OCI-M1 (cell line): ENCODE measurements at regions not wholly inside any gene's neighbourhood (a gene's known extent, or its start where the extent isn't known, plus 50 kb on each side); places are given as distances from the start of the nearest gene placed in this dataset.

ENCODE experiments used
- DNase-seq: peaks from one replicate; lab custom pipeline; 2025; lab: John Stamatoyannopoulos, UW

GRCh38 chr3:162302983-162303624 is 806.5 kb downstream of the OTOL1 start:
- DNase-seq: peak; percentile 2

- DNase-seq: no peak
These were observed 820.4 kb downstream of the OTOL1 start for GRCh38 chr3:162317046-162317445.

- DNase-seq: no peak
These were observed 832.0 kb downstream of the OTOL1 start for GRCh38 chr3:162328649-162329048.

GRCh38 chr3:162329514-162329913 is 832.9 kb downstream of the OTOL1 start:
- DNase-seq: peak; percentile 5

GRCh38 chr3:162332344-162332743 is 835.7 kb downstream of the OTOL1 start:
- DNase-seq: no peak

GRCh38 chr3:162334537-162334936 is 837.9 kb downstream of the OTOL1 start:
- DNase-seq: no peak

GRCh38 chr3:162337630-162338029 is 841.0 kb downstream of the OTOL1 start:
- no peak for DNase-seq

- no peak for DNase-seq
These were observed 841.9 kb downstream of the OTOL1 start for GRCh38 chr3:162338514-162338913.

GRCh38 chr3:162348912-162349311 is 852.3 kb downstream of the OTOL1 start:
- DNase-seq: peak; percentile 11

GRCh38 chr3:162353414-162353813 is 856.8 kb downstream of the OTOL1 start:
- peak; percentile 82 for DNase-seq

- no peak for DNase-seq
These were observed 857.7 kb downstream of the OTOL1 start for GRCh38 chr3:162354356-162354755.

GRCh38 chr3:162365066-162365719 is 868.6 kb downstream of the OTOL1 start:
- DNase-seq: no peak

GRCh38 chr3:162366166-162366766 is 869.7 kb downstream of the OTOL1 start:
- DNase-seq: no peak

- no peak for DNase-seq
These were observed 871.0 kb downstream of the OTOL1 start for GRCh38 chr3:162367429-162368260.

- no peak for DNase-seq
These were observed 871.8 kb downstream of the OTOL1 start for GRCh38 chr3:162368417-162368816.

- no peak for DNase-seq
These were observed 872.7 kb downstream of the OTOL1 start for GRCh38 chr3:162369306-162369705.

- no peak for DNase-seq
These were observed 873.5 kb downstream of the OTOL1 start for GRCh38 chr3:162370141-162370540.

GRCh38 chr3:162376761-162377160 is 880.2 kb downstream of the OTOL1 start:
- DNase-seq: no peak

- DNase-seq: no peak
These were observed 881.0 kb downstream of the OTOL1 start for GRCh38 chr3:162377608-162378007.

GRCh38 chr3:162385387-162385786 is 888.8 kb downstream of the OTOL1 start:
- DNase-seq: no peak

- DNase-seq: no peak
These were observed 894.3 kb downstream of the OTOL1 start for GRCh38 chr3:162390891-162391290.

- DNase-seq: no peak
These were observed 894.7 kb downstream of the OTOL1 start for GRCh38 chr3:162391301-162391700.

- no peak for DNase-seq
These were observed 898.9 kb downstream of the OTOL1 start for GRCh38 chr3:162395496-162395895.
